Mucosa of descending colon (tissue), 3 donors: ENCODE measurements at regions not wholly inside any gene's neighbourhood (a gene's known extent, or its start where the extent isn't known, plus 50 kb on each side); places are given as distances from the start of the nearest gene placed in this dataset.
A peak's percentile ranks its signal among the peaks of the same experiment; 100 is the strongest.

Source experiments
- ATAC-seq: fragments of 200-7000 bp; cut with Tn5 transposase; one replicate; pipeline ENCODE4 v1.9.1; 2020; ENCODE audit warnings: mild to moderate bottlenecking, moderate library complexity
- DNase-seq, 3 donors: peaks; one replicate each; pipeline ENCODE4 v3.0.0-alpha.2; 2020
- H3K36me3 ChIP-seq: fragments of 200-600 bp; one replicate; pipeline ENCODE4 v1.8.0; 2021; ENCODE audit warnings: low read depth, mild to moderate bottlenecking
- H3K4me1 ChIP-seq: fragments of 200-600 bp; one replicate; pipeline ENCODE4 v1.8.0; 2021; ENCODE audit warnings: low read depth, mild to moderate bottlenecking
- H3K4me3 ChIP-seq: fragments of 200-600 bp; one replicate; pipeline ENCODE4 v1.8.0; 2021; ENCODE audit warnings: mild to moderate bottlenecking
- H3K9me3 ChIP-seq: fragments of 200-600 bp; one replicate; pipeline ENCODE4 v1.8.0; 2021; ENCODE audit warnings: mild to moderate bottlenecking
- CTCF ChIP-seq: fragments of 200-600 bp; IDR thresholded peaks from one replicate; pipeline ENCODE4 v1.8.0; 2022; ENCODE audit warnings: antibody characterized with exemption, mild to moderate bottlenecking
- intact Hi-C, 2 donors: fragments of 100-400 bp; cut with DNase I in 1 of 2; cut with micrococcal nuclease in 1 of 2; formaldehyde crosslinking; loops; one replicate each; pipeline versions ENCODE4 v1.11.0 to v1.11.1; 2022; cut with DNase I, micrococcal nuclease
- donor health status: DM: no; HTN: no; CAD: no; lungs with moderate emphysema.
- donor health status: DM: no; HTN: no; CAD: no.
- donor health status: DM: no; HTN: yes; CAD: no.

- Histone ChIP-seq H3K36me3 (no peaks in the 10 kb centered on the region), H3K4me1 (no peaks in the 10 kb centered on the region), H3K4me3 (no peak overlapping the region), H3K9me3 (no peaks in the 10 kb centered on the region)
- DNase-seq: no peak
- intact Hi-C loops: no loop called here
- ATAC-seq: no peak
- TF ChIP-seq CTCF: no peak
These were observed 596.3 kb upstream of the ARPP21 start for GRCh38 chr3:35043040-35043439.

- no peak for DNase-seq
- H3K9me3 ChIP-seq: no peaks in the 10 kb centered on the region
- no peaks in the 10 kb centered on the region for H3K36me3 ChIP-seq
- H3K4me3 ChIP-seq: no peak overlapping the region
- peak; percentile 44 for ATAC-seq
- no peak for TF ChIP-seq CTCF
- intact Hi-C loops: no loop called here
- H3K4me1 ChIP-seq: no peaks in the 10 kb centered on the region
These were observed 595.1 kb upstream of the ARPP21 start for GRCh38 chr3:35044190-35044589.

GRCh38 chr3:35045118-35045517 is 594.2 kb upstream of the ARPP21 start:
- Histone ChIP-seq H3K9me3 (no peaks in the 10 kb centered on the region), H3K36me3 (no peaks in the 10 kb centered on the region), H3K4me1 (no peaks in the 10 kb centered on the region), H3K4me3 (no peak overlapping the region)
- intact Hi-C loops: no loop called here
- TF ChIP-seq CTCF: no peak
- DNase-seq (no peak), ATAC-seq (no peak)

GRCh38 chr3:35064761-35065160 is 574.6 kb upstream of the ARPP21 start:
- DNase-seq (no peak), ATAC-seq (no peak)
- H3K4me1 ChIP-seq: no peaks in the 10 kb centered on the region
- H3K36me3 ChIP-seq: no peaks in the 10 kb centered on the region
- no peaks in the 10 kb centered on the region for H3K9me3 ChIP-seq
- TF ChIP-seq CTCF: no peak
- no peak overlapping the region for H3K4me3 ChIP-seq
- intact Hi-C loops: no loop called here

- no peaks in the 10 kb centered on the region for H3K4me1 ChIP-seq
- DNase-seq: no peak
- intact Hi-C loops: no loop called here
- no peaks in the 10 kb centered on the region for H3K36me3 ChIP-seq
- H3K9me3 ChIP-seq: no peaks in the 10 kb centered on the region
- no peak overlapping the region for H3K4me3 ChIP-seq
- TF ChIP-seq CTCF: no peak
- ATAC-seq: peak; percentile 58
These were observed 573.4 kb upstream of the ARPP21 start for GRCh38 chr3:35065891-35066290.

GRCh38 chr3:35067750-35068149 is 571.6 kb upstream of the ARPP21 start:
- ATAC-seq (no peak), DNase-seq (no peak)
- intact Hi-C loops: no loop called here
- no peaks in the 10 kb centered on the region for H3K36me3 ChIP-seq
- H3K4me1 ChIP-seq: peaks cover under 1% of the 10 kb centered on the region
- H3K4me3 ChIP-seq: no peak overlapping the region
- no peaks in the 10 kb centered on the region for H3K9me3 ChIP-seq
- no peak for TF ChIP-seq CTCF
